ENCODE measurements at regions not wholly inside any gene's neighbourhood (a gene's known extent, or its start where the extent isn't known, plus 50 kb on each side); places are given as distances from the start of the nearest gene placed in this dataset.

GRCh38 chr17:55829995-55830612 is 79.3 kb downstream of the PCTP start:
- DNase-seq = no peak

DNA sequence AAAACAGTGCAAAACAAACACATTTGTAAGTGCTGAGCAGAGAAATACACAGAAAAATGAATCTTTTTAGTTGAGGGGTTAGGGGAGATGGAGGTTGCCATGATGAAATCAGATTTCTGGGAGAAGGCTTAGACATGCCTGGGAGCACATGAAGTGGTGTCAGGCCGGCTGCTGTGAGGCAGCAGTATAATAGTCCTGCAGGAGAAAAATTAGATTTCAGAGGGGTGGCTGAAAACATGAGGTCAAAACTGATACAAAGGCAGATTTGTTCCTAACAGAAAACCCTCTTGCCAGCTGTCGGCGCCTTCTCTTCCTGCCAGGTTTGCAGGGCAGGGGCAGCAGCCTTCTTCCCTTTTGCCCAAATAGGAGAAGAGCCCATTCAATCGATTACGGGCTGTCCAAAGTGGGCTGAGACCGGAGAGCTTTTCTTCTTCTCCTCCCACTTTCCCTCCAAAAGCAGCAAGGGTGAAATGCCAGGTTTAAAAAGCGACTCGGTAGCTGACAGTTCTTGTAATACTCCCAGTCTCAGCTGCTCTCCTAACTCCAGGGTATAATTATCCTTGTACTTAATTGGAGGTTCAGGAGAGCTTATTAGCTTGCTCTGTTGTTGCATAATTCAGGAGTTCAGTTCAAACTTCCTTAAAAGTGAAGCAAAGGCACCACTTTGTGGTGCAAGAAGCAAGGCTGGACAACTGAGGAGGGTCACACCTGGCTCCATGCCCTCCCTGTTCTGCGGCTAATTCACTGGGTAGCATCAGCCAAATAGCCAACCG is 80.0 kb downstream of the PCTP start:
- DNase-seq = no peak

GRCh38 chr17:55833306-55833705 is 82.5 kb downstream of the PCTP start:
- no peak for DNase-seq

- DNase-seq = no peak
Measured at GRCh38 chr17:55842405-55843158, 91.7 kb downstream of the PCTP start.

- DNase-seq = no peak
Measured at GRCh38 chr17:55843785-55844184, 92.9 kb downstream of the PCTP start.

DNA sequence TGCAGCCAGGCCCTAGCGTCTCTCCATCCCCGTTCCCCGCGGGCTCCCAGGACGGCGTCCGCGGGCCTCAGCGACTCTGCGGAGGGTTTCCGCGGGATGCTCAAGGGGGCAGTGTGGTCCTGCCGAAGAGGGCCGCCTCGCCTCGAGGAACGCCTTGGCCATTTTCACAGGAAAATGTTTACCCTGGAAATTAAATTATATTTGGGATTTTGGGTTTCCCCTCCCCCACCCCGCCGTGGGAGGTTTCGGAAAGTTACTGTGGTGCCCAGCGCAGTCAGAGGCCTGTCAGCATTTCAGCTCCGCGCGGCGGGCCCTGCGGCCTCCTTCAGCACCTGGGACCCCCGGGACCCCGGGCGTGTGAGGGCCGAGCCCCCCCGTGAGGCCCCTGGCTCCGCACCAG is 94.5 kb downstream of the PCTP start:
- DNase-seq = no peak

- DNase-seq = no peak
Measured at GRCh38 chr17:55846745-55847144, 95.9 kb downstream of the PCTP start.

GRCh38 chr17:55852734-55853133 is 101.9 kb downstream of the PCTP start:
- DNase-seq = no peak

GRCh38 chr17:55859301-55859795 is 108.5 kb downstream of the PCTP start:
- no peak for DNase-seq

- DNase-seq = no peak
Measured at GRCh38 chr17:55865072-55865762, 114.4 kb downstream of the PCTP start.

DNA sequence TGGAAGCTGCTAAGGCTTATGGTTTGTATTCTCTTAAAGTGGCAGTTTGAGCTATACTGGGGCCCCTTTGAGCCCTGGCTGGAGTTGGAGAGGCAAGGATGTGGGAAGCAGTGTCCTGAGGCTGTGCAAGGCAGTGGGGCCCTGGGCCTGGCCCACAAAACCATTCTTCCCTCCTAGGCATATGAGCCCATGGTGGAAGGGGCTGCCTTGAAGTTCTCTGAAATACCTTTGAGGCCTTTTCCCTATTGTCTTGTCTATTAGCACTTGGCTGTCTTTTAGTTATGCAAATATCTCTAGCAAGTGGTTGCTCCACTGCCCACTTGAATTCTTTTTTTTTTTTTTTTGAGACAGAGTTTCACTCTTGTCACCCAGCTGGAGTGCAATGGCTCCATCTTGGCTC is 119.2 kb downstream of the PCTP start:
- no peak for DNase-seq

GRCh38 chr17:55872374-55872773 is 121.5 kb downstream of the PCTP start:
- no peak for DNase-seq

GRCh38 chr17:55873017-55873758 is 122.3 kb downstream of the PCTP start:
- no peak for DNase-seq

GRCh38 chr17:55883149-55883548 is 132.3 kb downstream of the PCTP start:
- no peak for DNase-seq

GRCh38 chr17:55887531-55887930 is 136.7 kb downstream of the PCTP start:
- DNase-seq = no peak

- no peak for DNase-seq
Measured at GRCh38 chr17:55889271-55889670, 138.4 kb downstream of the PCTP start.

DNA sequence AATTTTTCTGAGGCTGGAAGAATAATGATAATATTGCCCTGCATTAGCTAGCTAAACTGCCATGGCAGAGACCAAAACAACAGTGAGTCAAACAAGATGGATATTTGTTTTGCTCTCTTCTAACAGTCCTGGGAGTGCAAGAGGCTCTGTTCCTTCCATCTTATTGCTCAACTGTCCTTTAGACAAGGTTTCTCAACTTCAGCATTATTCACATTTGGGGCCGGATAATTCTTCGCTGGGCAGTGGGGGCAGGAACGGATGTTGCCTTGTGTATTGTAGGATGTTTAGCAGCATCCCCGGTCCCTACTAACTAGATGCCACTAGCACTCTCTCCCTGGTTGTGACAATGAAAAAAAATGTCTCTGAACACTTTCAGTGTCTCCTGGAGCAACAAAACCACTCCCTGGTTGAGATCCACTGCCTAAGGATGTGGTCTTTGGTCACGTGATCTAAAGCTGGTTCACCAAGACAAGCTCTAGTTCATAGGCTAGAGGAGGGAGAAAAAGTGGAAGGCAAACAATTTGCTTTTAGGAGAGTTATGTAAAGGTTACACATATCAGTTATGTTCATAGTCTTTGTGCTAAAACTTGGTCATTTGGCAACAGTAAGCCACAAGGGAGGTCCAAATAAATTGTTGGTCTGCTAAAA is 144.4 kb downstream of the PCTP start:
- no peak for DNase-seq

DNA sequence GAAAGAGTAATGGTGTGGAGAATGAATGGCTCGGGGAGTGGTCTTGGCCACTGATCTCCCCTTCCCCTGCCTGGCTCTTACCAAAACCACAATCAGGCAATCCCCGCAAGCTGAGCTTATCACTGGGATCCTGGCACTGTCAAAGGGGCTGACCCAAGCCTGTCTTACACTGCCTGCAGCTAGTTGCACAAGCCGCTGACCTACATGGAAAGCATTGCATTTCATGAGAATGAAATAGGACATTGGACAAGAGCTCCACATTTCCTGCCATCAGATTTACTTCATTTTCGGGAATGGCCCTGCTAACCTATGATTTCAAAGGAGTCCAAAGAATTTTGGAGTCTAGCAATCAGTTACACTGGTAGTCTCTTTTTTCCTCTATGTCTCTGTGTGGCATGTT is 146.4 kb downstream of the PCTP start:
- DNase-seq = no peak

DNA sequence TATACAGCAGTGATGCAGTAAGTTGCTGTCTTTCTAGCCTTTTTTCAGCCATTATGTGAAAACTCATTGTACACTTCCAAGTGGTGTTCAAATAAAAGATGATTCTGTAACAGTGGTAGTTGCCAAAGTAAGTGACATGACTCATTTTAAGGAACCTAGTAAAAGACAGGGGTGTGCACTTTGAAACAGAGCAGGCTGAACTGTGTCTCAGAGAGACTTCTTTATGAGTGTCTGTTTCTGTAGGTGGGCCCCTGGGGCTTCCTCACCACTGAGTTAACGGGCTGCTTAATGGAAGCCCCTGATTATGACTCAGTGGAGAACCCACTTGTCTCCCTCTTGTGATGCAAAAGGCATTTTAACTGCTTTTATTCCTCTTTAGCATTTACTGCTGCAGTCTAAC is 147.3 kb downstream of the PCTP start:
- no peak for DNase-seq

- DNase-seq = no peak
Measured at GRCh38 chr17:55900188-55900587, 149.3 kb downstream of the PCTP start.

DNA sequence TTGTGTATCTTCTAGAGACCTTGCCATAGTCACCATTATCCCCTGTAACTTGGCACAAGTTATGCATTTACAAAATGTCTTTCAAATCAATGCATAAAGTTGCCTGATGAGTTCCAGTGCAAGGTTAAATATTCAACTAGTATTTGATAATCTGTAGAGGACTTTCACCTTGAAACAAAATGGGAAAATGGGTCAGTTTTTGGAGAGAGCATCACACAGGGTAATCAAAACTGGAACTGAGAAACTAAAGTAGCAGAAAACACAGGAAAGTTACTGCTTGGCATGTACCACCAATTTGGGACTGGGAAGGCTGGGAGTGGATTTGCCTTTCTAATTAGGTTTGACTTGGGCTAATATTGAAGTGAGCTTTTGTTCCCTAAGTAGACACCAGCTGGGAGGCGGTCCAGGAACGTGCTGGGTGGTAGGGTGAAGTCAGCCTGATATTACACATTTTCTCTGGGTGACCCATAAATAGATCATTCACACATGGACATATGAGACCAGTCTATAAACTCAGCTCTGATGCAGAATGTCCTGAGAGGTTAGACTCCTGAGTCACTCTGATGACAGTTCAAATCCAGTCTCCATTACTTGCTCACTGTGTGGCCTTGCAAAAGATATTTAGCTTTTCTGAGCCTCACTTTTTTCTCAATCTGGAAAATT is 152.3 kb downstream of the PCTP start:
- DNase-seq = no peak

Data from NCI-H1694 (cell line).